Esophagus squamous epithelium (tissue), 4 donors: ENCODE measurements at regions not wholly inside any gene's neighbourhood (a gene's known extent, or its start where the extent isn't known, plus 50 kb on each side); places are given as distances from the start of the nearest gene placed in this dataset.

Experiments
- POLR2A ChIP-seq, 4 donors: fragments of 450-650 bp; IDR thresholded peaks; one replicate each; pipeline ENCODE4 v1.6.1; 2017; ENCODE audit warnings: antibody characterized with exemption in 4 of 4, mild to moderate bottlenecking in 4 of 4, moderate library complexity in 3 of 4
- TF ChIP-seq, protein P1 (sequence below), 6 experiments: fragments of 450-650 bp in 4 of 6; fragments of 200-600 bp in 2 of 6; sonication (generic) in 2 of 6; IDR thresholded peaks; one replicate each; pipeline ENCODE4 v1.5.1; 2016 to 2019; ENCODE audit warnings: antibody characterized with exemption in 6 of 6, mild to moderate bottlenecking in 4 of 6, moderate library complexity in 4 of 6

DNA sequence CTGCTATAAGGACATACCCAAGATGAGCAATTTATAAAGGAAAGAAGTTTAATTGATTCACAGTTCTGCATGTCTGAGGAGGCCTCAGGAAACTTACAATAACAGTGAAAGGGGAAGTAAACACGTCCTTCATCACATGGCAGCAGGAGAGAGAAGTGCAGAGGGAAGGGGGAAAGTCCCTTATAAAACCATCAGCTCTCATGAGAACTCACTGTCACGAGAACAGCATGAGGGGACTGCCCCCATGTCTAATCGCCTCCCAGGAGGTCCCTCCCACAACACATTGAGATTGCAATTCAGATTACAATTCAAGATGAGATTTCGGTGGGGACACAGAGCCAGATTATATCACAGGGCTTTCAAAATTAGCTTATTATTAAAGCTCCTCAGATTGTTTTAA, 209.5 kb upstream of the PPP3CA start:
- TF ChIP-seq POLR2A (IDR thresholded peaks at IDR 0.05) = no peak
- TF ChIP-seq, protein P1, sequence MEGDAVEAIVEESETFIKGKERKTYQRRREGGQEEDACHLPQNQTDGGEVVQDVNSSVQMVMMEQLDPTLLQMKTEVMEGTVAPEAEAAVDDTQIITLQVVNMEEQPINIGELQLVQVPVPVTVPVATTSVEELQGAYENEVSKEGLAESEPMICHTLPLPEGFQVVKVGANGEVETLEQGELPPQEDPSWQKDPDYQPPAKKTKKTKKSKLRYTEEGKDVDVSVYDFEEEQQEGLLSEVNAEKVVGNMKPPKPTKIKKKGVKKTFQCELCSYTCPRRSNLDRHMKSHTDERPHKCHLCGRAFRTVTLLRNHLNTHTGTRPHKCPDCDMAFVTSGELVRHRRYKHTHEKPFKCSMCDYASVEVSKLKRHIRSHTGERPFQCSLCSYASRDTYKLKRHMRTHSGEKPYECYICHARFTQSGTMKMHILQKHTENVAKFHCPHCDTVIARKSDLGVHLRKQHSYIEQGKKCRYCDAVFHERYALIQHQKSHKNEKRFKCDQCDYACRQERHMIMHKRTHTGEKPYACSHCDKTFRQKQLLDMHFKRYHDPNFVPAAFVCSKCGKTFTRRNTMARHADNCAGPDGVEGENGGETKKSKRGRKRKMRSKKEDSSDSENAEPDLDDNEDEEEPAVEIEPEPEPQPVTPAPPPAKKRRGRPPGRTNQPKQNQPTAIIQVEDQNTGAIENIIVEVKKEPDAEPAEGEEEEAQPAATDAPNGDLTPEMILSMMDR (IDR thresholded peaks at IDR 0.05) = no peak
